ENCODE measurements at regions not wholly inside any gene's neighbourhood (a gene's known extent, or its start where the extent isn't known, plus 50 kb on each side); places are given as distances from the start of the nearest gene placed in this dataset.

DNA sequence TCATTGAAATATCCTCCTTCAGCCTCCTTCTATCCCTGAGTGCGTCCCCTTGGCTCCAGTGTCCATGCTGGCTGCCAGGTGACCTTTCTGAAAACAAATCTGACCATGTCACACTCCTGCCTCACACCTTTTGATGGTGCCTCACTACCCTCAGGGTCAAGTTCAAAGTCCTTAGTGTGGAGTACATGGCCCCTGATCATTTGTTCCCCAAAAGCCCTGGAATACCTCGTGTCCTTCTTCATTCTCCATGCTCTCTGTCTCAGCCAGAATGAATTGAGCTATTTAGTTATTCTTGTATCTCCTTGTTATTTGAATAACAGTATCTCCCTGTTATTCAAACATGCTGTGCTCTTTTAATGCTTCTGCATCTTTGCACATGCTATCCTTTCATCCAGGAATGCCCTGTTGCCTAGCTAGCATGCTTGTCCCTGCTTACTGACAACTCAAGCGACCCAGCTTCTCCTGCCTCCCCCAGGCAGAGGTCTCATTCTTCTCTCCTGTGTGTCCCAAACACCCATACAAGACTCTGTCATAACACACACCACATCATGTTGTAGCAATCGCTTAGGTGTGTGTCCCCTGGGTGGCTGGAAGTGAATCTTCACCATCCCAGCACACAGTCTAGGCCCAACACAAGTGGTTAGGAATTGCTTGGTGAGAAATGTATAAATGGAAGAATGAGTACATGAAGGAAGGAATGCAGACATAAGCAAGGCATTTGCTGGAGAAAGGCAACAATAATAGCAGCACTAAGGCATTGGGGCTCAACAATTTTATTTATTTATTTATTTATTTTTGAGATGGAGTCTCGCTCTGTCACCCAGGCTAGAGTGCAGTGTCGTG lies 144.0 kb downstream of the DDX1 start:
- FAIRE-seq = no peak

DNA sequence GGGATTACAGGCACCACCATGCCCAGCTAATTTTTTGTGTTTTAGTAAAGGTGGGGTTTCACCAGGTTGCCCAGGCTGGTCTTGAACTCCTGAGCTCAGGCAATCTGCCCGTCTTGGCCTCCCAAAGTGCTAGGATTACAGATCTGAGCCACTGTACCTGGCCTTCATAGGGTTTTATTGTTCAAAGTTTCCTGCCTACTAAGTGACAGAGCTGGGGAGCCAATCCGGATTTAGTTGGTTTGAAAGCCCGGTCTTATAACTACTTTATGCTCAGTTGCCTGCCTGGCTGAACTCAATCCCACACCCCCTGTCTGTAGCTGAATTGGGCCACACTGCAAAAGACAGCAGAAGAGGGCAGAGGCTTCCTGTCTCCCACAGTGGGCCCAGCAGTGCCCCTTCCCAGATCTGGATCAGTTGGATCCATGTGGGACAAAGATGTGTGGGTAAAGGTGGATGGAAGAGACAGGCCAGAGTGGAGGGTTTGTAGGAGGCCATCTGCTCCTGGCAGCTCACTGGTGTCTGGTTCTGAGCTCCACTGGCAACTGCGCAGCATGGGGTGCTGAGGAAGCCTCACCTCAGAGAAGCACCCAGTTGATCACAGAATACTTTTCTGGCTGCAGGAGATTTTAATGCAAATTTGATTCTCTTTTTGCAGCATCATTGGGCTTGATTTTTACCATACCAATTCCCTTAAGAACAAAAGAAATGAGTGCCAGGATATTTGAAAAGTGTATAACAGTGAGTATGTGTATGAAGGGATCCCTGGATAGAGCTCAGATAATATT lies 144.9 kb downstream of the DDX1 start:
- FAIRE-seq = no peak

DNA sequence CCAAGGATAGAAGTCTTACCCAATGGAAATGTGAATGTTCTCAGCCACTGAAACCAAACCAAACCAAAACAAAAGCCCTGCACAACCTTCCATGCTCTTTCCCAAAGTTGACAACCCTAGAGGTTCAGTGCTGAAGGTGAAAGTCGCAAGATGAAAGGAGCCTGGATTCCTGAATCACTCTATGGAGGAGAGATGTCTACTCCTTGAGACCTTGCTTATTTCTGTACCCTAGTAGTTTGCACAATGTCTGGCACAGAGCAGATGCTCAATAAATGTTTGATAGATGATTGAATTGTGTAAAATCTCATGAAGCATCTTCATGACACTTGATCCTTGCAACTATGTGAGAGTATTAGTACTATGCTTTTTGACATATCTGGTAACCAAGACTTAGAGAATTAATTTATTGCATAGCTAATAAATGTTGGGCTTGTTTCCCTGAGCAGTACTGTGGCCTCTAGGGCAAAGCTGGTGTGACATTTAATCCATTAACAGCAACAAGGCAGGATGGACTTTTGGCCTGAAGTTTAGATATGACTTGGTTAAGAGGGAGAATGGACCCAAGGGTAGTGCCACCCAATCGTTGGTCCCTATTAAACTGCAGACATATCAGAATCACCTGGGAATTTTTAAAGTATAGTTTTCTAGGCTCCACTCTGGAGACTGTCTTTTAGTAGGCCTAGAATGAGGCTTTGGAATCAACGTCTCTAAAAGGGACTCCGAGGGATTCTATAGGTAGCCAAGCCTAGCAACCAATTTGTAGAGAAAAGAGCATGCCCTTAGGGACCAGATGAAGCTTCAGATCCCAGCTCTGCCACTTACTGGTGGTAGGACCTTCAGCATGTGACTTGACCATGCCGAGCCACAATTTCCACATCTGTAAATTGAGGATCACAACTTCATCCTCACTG lies 145.9 kb downstream of the DDX1 start:
- no peak for FAIRE-seq

DNA sequence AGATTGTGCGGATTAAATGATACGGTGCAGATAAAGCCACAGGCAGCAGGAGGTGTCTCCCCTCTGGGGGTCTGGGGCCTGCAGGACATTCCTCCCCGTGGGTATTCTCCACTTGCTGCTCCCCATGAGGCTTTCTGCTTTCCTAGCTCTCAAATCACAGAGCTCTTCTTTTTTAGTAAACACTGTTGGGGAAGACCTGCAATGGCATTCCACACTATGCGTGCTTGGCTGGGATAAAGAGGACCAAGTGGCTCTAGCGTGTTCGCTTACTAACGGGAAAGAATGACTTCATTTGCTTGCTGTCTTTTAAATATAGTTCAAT lies 146.5 kb downstream of the DDX1 start:
- no peak for FAIRE-seq

DNA sequence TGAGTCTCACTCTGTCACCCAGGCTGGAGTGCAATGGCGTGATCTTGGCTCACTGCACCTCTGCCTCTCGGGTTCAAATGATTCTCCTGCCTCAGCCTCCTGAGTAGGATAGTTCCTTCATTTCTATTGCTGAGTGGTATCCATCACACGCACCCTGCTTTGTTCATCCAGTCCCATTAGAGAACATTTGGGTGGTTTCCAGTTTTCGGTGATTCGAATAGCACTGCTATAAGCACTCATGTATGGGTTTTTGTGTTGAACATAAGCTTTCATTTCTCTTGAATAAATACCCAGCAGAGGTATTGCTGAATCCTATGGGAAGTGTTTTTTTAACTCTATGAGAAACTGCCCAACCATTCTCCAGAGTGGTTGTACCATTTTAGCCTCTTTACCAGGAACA lies 147.3 kb downstream of the DDX1 start:
- no peak for FAIRE-seq

DNA sequence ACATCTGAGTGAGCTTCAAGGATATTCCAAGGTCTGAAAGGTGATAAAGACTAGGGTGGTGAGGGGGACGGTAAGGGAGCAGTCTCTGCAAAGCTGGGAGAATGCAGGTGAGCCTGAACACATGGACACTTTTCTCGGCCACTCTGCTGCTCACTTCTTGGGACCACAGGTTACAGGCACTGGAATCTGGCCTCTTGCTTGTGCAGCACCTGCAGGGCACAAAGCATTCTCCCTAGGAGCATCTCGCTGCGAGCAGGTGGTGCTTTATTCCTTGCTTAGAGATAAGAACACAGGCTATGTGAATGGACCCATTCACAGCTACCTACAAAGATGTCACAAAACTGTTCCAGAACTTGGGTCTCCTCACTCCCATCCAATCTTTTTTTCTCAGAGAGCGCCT lies 153.2 kb downstream of the DDX1 start:
- no peak for FAIRE-seq

DNA sequence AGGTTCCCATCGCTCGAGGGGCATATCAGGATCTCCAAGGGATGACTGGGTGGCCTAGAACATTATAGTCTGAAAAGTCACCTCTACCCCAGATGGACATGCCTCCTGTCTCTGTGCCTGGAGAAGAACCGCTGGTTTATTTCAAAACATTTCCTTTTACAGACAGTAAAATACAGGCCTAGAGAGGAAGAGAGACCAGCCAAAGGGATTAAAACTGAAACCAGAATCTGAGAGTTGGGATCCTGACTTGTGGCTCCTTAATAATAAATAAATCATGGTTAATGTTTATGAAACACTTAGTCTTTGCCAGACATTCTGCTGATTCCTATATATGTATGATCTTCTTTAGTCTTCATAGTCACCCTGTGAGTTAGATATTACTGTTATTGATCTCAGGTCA lies 153.7 kb downstream of the DDX1 start:
- no peak for FAIRE-seq

DNA sequence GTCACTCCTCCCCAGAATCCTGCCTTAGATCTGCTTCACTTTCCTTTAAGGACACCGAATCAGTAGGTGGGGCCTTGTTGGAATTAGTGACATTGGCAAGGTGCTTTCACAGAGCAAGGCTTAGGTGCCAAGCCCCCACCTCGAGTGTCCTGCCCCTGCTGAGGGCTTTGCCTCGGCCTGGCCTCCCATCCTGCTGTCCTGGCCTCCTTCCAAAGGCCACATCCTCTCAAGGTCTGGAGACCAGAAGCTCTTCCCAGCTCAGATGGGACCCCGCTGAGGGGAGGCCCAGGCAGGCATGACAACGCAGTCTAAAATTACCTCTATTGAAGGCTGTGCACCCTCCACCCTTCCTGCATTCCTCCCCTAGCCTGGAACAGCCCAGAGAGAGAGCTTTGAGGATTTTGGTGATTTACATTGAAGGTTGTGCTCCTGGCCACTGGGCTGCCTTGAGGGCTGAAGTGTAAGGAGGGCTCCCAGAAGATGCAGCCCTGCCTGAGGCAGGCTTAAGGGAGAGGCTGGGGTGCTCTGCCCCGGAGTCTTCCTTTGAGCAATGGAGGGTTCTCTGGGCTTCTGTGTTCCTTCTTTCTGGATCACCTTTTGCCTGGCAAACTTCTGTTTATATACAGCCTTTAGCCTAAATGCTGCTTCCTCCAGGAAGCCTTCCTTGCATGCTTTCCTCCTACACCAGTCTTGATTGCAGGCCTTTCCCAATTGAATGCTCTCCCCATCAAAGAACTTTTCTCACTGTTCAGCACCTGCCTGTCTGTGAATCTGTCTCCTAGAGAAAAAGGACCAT lies 154.4 kb downstream of the DDX1 start:
- no peak for FAIRE-seq

DNA sequence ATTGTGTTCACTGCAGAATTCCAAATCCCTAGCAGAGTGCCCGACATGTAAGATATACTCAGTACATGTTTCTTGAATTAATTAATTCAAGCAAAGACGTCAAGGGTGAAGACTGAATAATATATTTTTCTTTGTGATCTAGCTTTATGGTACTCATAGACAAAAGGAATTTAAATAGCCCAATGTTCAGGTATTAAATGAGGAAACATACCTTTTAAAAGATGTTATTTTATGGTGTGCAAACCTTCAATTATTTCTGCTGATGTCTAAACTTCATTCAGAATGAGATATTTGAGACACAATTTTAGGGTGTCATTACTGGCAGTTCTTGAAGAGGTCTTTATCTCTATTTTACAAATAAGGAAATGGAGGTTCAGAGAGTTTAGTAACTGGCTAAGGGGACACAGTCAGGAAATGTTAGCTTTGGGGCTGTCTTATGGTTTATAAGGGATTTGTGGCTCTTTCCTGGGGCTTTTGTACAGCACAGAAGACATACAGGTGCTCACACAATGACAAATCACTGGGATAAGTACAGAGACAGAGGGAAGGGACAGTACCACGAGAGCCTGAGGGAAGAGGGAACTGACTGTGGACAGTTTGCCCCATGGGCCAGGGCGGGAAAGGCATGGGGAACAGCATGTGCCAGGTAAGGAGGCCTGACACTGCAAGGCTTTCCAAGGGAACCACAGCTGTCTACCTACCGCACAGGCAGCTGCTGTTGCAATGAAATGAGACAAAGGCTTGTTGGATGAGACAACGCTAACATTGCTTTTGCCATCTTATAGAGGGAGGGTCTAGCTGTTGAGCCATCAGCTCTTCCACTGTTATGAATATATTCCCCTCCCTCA lies 155.3 kb downstream of the DDX1 start:
- FAIRE-seq = no peak

DNA sequence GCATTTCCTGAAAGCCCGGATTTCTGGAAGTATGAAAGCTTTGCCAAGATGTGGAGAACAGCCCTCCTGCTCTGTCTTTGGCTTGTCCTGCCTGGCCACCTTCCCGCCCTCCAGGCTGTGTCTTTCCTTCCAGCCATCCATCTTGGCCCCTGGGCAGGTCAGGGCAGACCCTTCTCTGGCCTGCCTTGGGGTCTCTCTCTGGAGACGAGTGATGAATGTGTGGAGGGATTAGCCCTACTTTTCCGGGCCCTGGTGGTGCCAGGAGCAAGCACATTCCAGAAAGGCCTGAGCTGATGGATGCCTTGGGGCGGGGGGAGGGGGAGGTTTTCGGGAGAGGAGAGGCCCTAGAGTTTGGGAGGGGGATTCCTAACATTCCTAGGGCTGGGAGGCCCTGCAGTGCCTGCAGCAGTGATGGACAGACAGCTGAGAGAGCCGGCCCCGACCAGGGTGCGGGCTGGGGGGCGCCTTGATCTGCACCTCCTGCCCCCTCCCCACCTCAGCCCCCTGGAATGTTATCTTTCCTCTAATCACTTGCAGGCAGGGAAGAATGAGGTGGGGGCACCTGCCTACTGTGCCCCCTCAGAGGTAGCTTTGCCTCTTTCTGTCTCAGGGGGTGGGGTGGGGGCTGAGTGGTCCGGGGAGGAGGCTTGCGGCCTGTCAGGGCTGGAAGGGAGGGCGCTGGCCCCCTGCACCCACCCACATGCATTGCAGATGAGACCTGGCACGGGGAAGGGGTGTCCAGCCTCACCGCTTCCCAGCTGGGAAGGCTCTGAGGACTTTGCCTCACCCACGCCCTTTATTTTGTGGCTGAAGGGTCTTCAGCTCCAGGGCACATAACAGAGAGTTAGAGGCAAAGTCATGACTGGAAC lies 156.2 kb downstream of the DDX1 start:
- FAIRE-seq = no peak

DNA sequence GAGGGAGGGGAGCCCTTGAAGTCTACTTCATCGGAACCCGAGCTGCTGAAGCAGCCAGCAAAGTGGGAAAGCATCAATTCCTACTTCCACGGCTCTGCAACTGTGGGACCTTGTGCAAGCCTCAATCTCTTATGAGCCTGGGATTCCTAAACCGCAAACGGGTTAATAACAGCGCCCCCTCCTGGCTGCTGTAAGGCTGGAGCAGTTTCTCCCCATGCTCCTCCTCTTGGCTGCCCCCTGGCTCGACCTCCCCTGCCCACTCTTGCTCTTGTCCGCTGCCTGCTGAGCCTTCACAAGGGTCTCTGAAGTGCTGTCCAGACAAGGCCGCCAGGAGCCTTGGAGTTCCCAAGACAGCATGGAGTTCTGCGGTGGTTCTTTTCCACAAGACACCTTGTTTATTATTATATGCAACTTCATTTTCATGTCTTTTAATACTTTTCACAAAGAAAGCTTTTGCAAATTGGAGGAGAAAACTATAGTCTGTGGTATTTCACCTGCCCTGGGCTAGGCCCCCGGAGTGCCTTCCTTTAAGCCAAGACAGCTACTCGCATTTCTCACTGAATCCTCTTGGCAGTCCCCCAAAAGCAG lies 157.2 kb downstream of the DDX1 start:
- FAIRE-seq = no peak

DNA sequence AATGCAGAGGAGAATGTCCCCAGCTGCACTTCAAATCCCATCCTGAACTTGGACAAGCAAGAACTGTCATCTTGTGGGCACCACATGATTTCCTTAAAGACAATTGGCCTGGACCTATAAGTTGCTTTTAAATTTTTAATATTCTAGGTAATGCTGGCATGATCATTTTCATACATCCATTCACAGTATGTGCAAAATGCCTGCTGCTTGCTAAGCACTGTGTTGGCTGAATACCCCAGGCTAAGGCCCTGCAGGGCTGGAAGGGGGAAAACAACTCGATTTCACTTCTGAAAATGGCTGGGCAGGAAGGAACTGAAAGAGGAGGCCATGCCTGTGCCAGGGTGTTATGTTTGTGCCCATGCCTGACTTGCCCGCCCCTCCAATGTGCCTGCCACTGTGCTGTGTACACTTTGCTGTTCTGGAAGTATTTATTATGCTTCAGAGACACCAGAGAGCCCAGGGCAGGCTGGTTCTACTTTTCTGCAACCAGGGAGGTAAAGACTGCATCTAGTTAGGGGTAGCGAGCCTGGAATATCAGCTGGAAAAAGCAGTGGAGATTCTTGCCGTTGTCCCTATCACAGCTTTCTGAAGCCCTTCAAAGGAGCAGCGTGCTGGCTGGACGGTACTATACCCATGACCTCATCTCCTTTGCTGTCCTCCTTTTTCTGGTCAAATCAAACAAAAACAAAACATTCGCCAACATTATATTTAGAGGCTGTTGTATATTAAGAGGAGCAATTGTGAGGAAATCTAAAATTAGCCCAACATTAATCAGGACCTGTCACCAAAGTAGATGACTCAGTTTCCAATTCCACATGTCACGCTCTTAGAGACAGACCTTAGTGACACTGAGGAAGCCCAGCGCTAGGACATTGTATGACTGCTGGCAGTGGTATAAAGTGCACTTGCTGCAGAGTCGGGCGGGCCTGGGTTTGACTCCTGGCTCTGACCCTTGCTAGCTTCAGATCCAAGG lies 158.1 kb downstream of the DDX1 start:
- no peak for FAIRE-seq

DNA sequence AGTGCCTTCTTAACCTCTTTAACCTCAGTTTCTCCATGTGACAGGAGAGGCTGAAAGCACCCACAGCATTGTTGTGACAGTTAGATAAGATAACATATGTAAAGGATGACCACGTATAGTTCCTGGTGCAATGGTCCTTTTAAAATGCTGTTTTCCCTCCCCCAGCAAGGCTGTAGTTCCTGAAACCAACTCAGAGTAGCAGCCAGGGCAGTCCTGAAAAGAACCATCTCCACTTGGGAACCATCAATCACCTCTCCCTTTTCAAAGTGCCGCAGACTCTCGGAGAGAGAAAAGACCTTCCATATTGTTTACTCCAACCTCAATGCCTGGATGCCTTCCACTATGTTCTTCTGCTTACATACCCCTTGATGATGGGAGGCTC lies 158.8 kb downstream of the DDX1 start:
- no peak for FAIRE-seq

DNA sequence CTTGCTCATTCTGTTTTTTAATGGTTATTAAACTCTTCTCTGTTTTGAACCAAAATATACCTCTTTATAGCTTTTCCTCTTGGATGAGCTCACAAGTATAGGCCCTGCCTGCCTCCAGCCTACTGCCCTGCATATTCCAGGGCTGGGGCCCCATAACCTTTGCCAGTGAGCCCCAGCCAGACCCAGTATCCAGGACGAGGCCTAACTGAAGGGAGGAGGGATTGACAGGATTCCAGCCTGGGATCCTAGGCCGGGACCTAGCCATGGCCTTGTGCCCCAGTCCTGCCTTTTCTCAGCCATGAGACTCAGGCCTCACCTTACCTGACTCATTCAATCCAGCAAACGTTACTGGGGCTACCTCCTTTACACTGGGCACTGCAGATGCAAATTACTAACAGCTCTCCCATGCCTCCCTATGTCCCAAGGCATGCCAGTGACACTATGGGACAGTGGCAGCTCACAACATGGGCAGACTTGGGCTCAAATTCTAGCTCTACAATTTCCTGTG lies 159.2 kb downstream of the DDX1 start:
- no peak for FAIRE-seq

DNA sequence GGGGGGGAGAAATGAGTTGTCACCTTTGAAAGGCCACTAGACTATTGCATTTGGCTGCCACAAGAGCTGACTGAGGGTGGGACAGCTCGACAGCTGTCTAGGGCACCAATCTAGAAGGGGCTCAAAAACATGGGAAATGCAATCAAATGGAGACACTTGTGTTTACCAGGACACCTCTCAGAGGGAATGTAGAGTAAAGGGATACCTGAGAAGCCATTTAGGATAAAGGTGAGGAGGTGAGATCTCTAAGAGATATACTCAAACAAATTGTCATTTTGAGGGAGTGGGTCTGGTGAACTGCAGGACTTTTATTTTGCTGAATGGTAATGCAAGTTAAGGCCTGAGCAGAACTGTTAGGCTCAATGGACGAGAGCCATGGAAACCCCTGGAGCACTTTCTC lies 159.8 kb downstream of the DDX1 start:
- FAIRE-seq = no peak

DNA sequence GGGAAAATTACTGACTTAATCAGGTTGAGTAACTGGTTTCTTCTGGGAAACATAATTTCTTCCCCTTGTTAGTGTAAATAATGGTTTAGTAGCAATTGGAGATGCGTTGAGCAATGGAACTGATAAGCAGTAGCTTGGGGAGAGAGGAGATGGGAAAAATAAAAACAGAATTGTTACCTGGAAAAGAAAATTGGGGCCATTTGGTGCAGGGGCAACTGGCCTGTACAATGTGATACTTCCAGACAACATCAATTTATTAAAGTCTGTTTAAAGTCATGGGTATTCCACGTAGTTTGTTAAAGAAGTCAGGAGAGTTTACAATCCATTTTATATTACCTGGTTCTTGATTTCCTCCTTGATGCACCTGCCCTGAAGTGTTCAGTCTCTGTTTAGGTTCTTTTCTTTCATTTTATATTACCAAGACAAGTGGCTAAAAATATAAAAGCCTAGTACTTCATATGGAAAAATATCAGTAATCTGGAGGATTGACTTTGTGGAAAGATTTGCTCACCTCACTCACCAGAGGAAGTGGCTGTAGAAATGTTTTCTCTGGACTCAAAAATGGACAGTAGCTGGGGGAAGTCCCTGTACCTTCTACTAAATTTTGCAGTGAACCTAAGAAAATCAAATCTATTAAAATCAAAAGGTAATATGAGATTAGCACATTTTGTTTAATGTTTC lies 161.0 kb downstream of the DDX1 start:
- FAIRE-seq = no peak

DNA sequence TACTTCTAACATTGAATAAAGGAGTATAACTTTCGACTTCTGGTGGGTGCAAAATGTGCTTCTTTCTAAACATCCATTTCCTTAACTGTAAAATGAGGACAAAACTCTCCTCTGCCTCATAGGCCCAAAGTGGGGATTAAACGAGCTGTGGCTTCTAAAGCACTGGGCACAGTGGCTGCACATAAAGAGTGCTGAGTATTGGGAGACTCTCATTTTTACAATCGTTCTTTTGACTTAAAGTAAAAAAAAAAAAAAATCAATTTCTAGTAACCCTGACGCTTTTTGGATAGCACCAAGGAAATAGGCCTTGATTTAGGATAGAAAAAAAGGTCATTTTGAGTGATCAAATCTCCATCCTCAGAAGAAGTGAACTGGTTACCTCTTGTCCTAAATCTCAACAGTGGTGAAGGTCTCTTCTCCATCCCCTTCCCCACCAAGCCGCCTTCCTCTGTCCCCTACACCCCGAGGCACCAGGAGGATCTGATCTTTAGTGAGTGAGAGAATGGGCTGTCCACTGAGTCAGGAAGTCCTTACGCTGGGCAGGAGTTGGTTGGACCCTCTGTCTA lies 161.6 kb downstream of the DDX1 start:
- no peak for FAIRE-seq
